ENCODE measurements at regions not wholly inside any gene's neighbourhood (a gene's known extent, or its start where the extent isn't known, plus 50 kb on each side); places are given as distances from the start of the nearest gene placed in this dataset.

GRCh38 chr16:9614389-9614788 is 522.9 kb downstream of the HAPSTR1 start:
- TF ChIP-seq CTCF (conservative IDR thresholded peaks at IDR 0.05; ENCODE audit: low read length) (no peak), EZH2phosphoT487 (IDR thresholded peaks at IDR 0.05; ENCODE audit: borderline replicate concordance) (no peak)
